NCI-H2196 (cell line): ENCODE measurements at regions not wholly inside any gene's neighbourhood (a gene's known extent, or its start where the extent isn't known, plus 50 kb on each side); places are given as distances from the start of the nearest gene placed in this dataset.

Experiments used
- DNase-seq: peaks from one replicate; lab custom pipeline; 2025; ENCODE audit not compliant: unreplicated experiment; lab: John Stamatoyannopoulos, UW

GRCh38 chr7:116445447-116446211 lies 53.9 kb upstream of the CAV2 start:
- no peak for DNase-seq

GRCh38 chr7:116446212-116446855 lies 53.2 kb upstream of the CAV2 start:
- DNase-seq: no peak

GRCh38 chr7:116447436-116447835 lies 52.1 kb upstream of the CAV2 start:
- DNase-seq: no peak

- DNase-seq: no peak
These were observed 51.3 kb upstream of the CAV2 start for GRCh38 chr7:116447966-116448839.

GRCh38 chr7:116449441-116449840 lies 50.1 kb upstream of the CAV2 start:
- no peak for DNase-seq
